GM21576 (cell line): ENCODE measurements at regions not wholly inside any gene's neighbourhood (a gene's known extent, or its start where the extent isn't known, plus 50 kb on each side); places are given as distances from the start of the nearest gene placed in this dataset.
"Not testable (repeated sequence)": the region's sequence is repeated elsewhere in the genome, so short reads cannot be mapped to it uniquely, and the experiment has no call there.

Source experiments
- ATAC-seq: cut with Tn5 transposase; IDR thresholded peaks from one replicate; pipeline ENCODE4 v1.9.1; 2021; ENCODE audit warnings: mild to moderate bottlenecking, moderate library complexity; ENCODE audit not compliant: unreplicated experiment

DNA sequence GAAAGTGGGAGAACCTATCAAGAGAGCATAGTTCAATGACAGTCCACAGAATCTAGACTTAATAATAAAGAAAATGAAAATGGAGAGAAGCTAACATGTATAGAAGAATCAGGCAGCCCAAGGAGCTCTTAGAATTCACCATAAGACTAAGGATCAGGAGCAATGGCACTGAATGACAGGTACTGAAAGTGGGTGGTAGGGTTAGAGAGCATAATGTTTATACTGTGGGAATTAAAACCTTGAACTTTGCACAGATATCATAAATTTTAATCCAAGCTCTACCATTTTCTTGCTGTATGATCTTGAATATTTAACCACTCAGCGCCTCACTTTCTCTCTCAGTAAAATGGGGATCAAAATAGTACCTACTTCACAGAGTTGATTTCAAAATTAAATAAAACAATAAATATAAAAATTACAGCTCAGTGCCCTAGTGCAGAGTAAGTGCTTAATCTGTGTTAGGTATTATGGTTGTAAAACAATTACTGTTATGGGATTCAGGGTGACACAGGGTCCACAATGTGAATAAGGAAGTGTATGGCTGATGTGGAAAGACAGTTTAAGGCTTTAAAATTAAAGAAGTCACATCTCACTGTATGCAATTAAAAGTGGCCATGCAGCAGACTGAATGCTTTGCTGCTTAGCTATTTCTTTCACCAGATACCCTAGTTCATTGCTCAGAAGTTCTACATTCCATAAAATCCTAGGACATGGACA lies 319.8 kb downstream of the HINT1 start:
- ATAC-seq = no peak

GRCh38 chr5:130836729-130837649 lies 328.1 kb downstream of the HINT1 start:
- ATAC-seq = peak; percentile 74

- not testable (repeated sequence) for ATAC-seq
These were observed 347.3 kb downstream of the HINT1 start for GRCh38 chr5:130817598-130818384.

DNA sequence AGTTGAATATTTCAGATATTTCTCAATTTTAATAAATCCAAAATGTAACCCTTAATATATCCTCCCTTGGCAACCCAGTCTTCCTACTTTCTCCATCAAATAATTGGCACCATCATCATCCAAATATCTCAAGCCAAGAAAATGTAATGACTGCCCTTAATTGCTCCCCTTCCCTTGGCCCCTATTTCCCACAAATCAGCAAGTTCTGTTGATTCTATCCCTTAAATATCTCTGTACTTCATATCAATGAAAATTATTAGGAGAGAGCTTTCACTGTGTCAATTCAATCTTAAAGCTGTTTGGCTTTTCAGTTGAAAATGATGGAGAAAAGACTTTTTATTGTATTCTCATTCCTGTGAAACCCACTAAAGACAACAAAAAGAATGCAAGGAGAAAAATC lies 349.8 kb downstream of the HINT1 start:
- ATAC-seq = no peak

GRCh38 chr5:130808691-130809090 lies 356.4 kb downstream of the HINT1 start:
- ATAC-seq = no peak

- no peak for ATAC-seq
These were observed 359.4 kb downstream of the HINT1 start for GRCh38 chr5:130805648-130806047.

DNA sequence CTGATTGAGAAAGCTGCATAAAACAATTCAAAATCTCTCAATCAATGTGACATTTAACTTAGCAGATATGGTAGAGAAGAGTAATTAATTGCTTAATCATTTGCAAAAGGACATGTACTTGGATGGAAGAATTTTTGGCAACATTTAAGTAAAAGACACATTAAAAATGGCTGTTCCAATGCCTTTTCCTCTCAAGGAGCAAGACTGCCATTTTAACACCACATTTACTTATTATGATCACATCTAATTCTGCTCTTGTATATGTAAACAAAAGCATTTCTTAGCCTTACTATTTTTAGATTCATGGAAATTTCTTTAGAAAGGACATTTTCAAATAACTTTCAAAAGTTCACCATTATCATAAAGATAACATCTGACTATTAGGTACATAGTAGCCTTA lies 360.0 kb downstream of the HINT1 start:
- no peak for ATAC-seq

DNA sequence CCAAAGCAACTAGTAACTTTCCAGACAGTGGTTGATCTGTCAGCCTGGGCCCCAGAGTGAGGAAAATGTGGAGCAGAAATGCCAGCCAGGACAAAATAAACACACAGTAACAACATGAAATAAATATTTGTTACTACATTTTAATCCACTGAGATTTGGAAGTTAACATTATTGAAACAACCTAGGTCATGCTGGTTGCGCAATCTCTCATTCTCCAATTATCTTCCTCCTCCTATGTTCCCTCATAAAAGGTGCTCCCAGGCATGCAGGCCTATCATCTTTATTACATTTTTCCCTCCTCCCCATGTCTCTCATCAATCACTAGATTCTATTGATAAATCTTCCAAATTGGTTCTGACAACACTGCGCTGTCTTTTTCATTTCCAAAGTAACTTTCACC lies 363.1 kb downstream of the HINT1 start:
- ATAC-seq = no peak

- no peak for ATAC-seq
These were observed 366.0 kb downstream of the HINT1 start for GRCh38 chr5:130799015-130799414.

- no peak for ATAC-seq
These were observed 367.8 kb downstream of the HINT1 start for GRCh38 chr5:130797303-130797702.

DNA sequence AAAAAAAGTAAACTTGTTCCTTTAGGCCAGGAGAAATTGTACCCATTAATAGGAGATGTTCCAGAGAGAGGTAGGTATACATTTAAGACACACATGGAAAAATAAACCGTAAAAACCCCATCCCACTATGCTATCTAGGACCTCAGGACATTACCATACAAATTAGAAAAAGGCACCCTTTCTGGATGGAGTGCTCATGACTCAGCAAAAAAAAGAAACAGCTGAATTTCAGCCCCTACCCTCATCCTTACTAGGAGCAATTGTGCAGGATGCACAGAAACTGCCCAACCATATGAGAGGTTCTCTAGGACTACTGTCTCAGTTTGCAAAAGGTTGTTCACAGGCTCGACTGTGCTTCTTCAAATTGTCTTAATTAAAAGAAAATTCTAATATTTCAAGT lies 368.2 kb downstream of the HINT1 start:
- ATAC-seq = no peak

GRCh38 chr5:130796032-130796431 lies 369.0 kb downstream of the HINT1 start:
- ATAC-seq = no peak

- ATAC-seq = no peak
These were observed 370.0 kb downstream of the HINT1 start for GRCh38 chr5:130795037-130795436.

- ATAC-seq = no peak
These were observed 387.3 kb downstream of the HINT1 start for GRCh38 chr5:130777794-130778193.

- ATAC-seq = no peak
These were observed 391.2 kb downstream of the HINT1 start for GRCh38 chr5:130773813-130774212.

GRCh38 chr5:130762031-130762430 lies 403.0 kb downstream of the HINT1 start:
- no peak for ATAC-seq

DNA sequence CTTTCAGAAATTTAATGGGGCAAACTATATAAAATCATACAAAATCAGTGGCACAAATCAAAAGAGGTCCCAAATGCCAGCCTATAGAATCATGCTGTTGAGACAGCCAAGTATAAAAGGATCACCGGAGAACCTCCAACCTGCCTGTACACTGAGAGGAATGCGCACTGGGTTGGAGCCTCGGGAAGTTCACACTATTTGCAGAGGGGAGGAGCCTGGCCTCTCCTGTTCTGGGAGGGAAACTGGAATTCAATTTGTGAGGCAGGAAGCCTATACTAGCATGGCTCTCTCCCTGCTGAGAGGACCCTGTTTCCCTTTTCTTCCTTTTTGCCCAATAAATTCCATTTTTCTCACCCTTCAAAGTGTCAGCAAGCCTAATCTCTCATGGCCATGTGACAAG lies 406.0 kb downstream of the HINT1 start:
- no peak for ATAC-seq

GRCh38 chr5:130747556-130747955 lies 417.5 kb downstream of the HINT1 start:
- no peak for ATAC-seq

DNA sequence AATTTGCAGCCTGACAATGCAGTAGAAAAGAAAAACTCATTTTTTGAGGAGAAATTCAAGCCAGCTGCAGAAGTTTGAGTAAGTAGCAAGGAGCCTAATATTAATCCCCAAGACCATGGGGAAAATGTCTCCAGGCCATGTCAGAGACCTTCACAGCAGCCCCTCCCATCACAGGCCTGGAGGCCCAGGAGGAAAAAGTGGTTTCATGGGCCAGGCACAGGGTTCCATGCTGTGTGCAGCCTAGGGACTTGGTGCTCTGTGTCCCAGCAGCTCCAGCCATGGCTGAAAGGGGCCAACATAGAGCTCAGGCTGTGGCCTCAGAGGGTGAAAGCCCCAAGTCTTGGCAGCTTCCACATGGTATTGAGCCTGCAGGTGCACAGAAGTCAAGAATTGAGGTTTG lies 418.4 kb downstream of the HINT1 start:
- ATAC-seq = not testable (repeated sequence)

- no peak for ATAC-seq
These were observed 422.0 kb downstream of the HINT1 start for GRCh38 chr5:130743092-130743491.

GRCh38 chr5:130740047-130740569 lies 424.9 kb downstream of the HINT1 start:
- ATAC-seq = no peak
